ENCODE measurements at regions not wholly inside any gene's neighbourhood (a gene's known extent, or its start where the extent isn't known, plus 50 kb on each side); places are given as distances from the start of the nearest gene placed in this dataset.

- no peak for TF ChIP-seq ZNF462 (CRISPR knock-in tag; IDR thresholded peaks at IDR 0.05)
Observed at GRCh38 chr2:225787497-225787896, 388.0 kb downstream of the NYAP2 start (continued).

GRCh38 chr2:225781991-225782390, 382.5 kb downstream of the NYAP2 start:
- Mint-ChIP-seq H3K9me3 (no peaks in the 10 kb centered on the region), H3K27me3 (ENCODE audit: insufficient read depth, low read depth, poor library complexity) (no peaks in the 10 kb centered on the region), H3K27ac (no peak overlapping the region), H3K4me1 (peaks cover 3% of the 10 kb centered on the region; the same call in 1 of the 3 replicates), H3K4me3 (no peak overlapping the region), H3K36me3 (ENCODE audit: low read depth) (no peaks in the 10 kb centered on the region)
- Histone ChIP-seq H4K20me1 (replicated peaks; ENCODE audit: insufficient read depth) (no peaks in the 10 kb centered on the region), H3F3A (replicated peaks; ENCODE audit: low read depth) (no peaks in the 10 kb centered on the region), H3K36me3 (ENCODE audit: insufficient read depth) (no peaks in the 10 kb centered on the region), H2AFZ (no peak overlapping the region), H3K27me3 (ENCODE audit: insufficient read depth) (no peaks in the 10 kb centered on the region), H3K4me3 (no peak overlapping the region), H3K4me2 (no peak overlapping the region), H3K79me2 (replicated peaks; ENCODE audit: insufficient read depth) (no peaks in the 10 kb centered on the region), H3K4me1 (ENCODE audit: insufficient read depth) (no peaks in the 10 kb centered on the region), H3K27ac (ENCODE audit: low read depth) (no peak overlapping the region), H3K9me2 (ENCODE audit: insufficient read depth) (peaks cover 6% of the 10 kb centered on the region; the same call in 1 of the 2 replicates)
- no peak for DNase-seq (ENCODE audit: low spot score)
- ATAC-seq: no peak
- TF ChIP-seq EZH2phosphoT487 (IDR thresholded peaks at IDR 0.05; ENCODE audit: unreplicated experiment) (no peak), NANOG (IDR thresholded peaks at IDR 0.05; ENCODE audit: borderline replicate concordance) (no peak), POLR2AphosphoS5 (IDR thresholded peaks at IDR 0.05; ENCODE audit: low read depth) (no peak), CREB1 (CRISPR knock-in tag; IDR thresholded peaks at IDR 0.05; ENCODE audit: low read depth) (no peak), ZNF114 (CRISPR knock-in tag; IDR thresholded peaks at IDR 0.05) (no peak), ZNF331 (CRISPR knock-in tag; IDR thresholded peaks at IDR 0.05; ENCODE audit: low read depth) (no peak), JUNB (IDR thresholded peaks at IDR 0.05; ENCODE audit: unreplicated experiment) (no peak), STAT1 (IDR thresholded peaks at IDR 0.05; ENCODE audit: unreplicated experiment) (no peak), CTCF (conservative IDR thresholded peaks at IDR 0.05; ENCODE audit: low read depth in 2 of 2) (no peak), REST (IDR thresholded peaks at IDR 0.05; ENCODE audit: unreplicated experiment) (no peak)
